ENCODE measurements at regions not wholly inside any gene's neighbourhood (a gene's known extent, or its start where the extent isn't known, plus 50 kb on each side); places are given as distances from the start of the nearest gene placed in this dataset.
A peak's percentile ranks its signal among the peaks of the same experiment; 100 is the strongest.

- H3K14ac ChIP-seq (ENCODE audit: low read length), result no peak overlapping the region
- H2BK5ac ChIP-seq (ENCODE audit: low read length), result no peak overlapping the region
- no peak for DNase-seq (ENCODE audit: low spot score)
- H2BK120ac ChIP-seq (ENCODE audit: low read depth, low read length), result no peak overlapping the region
- H3K36me3 ChIP-seq (replicated peaks in 1 of 2; ENCODE audit: control insufficient read depth in 2 of 2, insufficient read depth in 2 of 2, low read length in 2 of 2), result no peaks in the 10 kb centered on the region
- H3K9me3 ChIP-seq (replicated peaks in 1 of 2; ENCODE audit: control insufficient read depth in 2 of 2, insufficient read depth in 1 of 2, low read depth in 1 of 2, low read length in 2 of 2), result no peaks in the 10 kb centered on the region
- H3K4me1 ChIP-seq (ENCODE audit: control insufficient read depth in 2 of 2, insufficient read depth in 1 of 2, low read depth in 1 of 2, low read length in 2 of 2), result peaks cover 0 to 3% of the 10 kb centered on the region in 2 donors
- H3K9ac ChIP-seq (ENCODE audit: low read depth, low read length, poor library complexity), result peak overlapping the region; percentile 73
- no peak overlapping the region for H3K27ac ChIP-seq (replicated peaks; ENCODE audit: low read length)
- no peak overlapping the region for H2BK15ac ChIP-seq (ENCODE audit: low read length)
- H3K4ac ChIP-seq (ENCODE audit: low read length), result peak overlapping the region; percentile 68
- H2BK12ac ChIP-seq (ENCODE audit: low read length), result no peak overlapping the region
- H3K27me3 ChIP-seq (ENCODE audit: control insufficient read depth in 3 of 3, insufficient read depth in 3 of 3, low read depth in 1 of 3, low read length in 3 of 3), result no peaks in the 10 kb centered on the region
- H4K91ac ChIP-seq (ENCODE audit: low read depth, low read length, poor library complexity), result no peak overlapping the region
- H4K8ac ChIP-seq (ENCODE audit: low read depth, low read length), result peak overlapping the region; percentile 45
- peak overlapping the region; percentile 27 for H3K23ac ChIP-seq (ENCODE audit: low read depth, low read length, poor library complexity)
- H3K79me1 ChIP-seq (ENCODE audit: low read depth, low read length), result no peaks in the 10 kb centered on the region
- H3K18ac ChIP-seq (ENCODE audit: low read length), result peak overlapping the region; percentile 79
- H2AK5ac ChIP-seq (ENCODE audit: low read depth, low read length), result no peak overlapping the region
- no CpG with 5 or more reads among the region's 12 CpGs for WGBS, 2 donors (ENCODE audit: extremely low coverage in 2 of 2, insufficient read length in 2 of 2, insufficient replicate concordance in 1 of 2)
- no peak overlapping the region for H3K4me2 ChIP-seq (ENCODE audit: insufficient read depth, low read length, poor library complexity, severe bottlenecking)
- no peak overlapping the region for H3K4me3 ChIP-seq (ENCODE audit: low read length in 2 of 2)
- no peak overlapping the region for H2AFZ ChIP-seq (ENCODE audit: low read length)
Measured at GRCh38 chr21:41632748-41633475, 125.0 kb upstream of the TMPRSS2 start.

GRCh38 chr21:41631564-41632461, 123.9 kb upstream of the TMPRSS2 start:
- Histone ChIP-seq H3K79me1 (ENCODE audit: low read depth, low read length) (no peaks in the 10 kb centered on the region), H3K36me3 (replicated peaks in 1 of 2; ENCODE audit: control insufficient read depth in 2 of 2, insufficient read depth in 2 of 2, low read length in 2 of 2) (no peaks in the 10 kb centered on the region), H3K14ac (ENCODE audit: low read length) (no peak overlapping the region), H2AFZ (ENCODE audit: low read length) (no peak overlapping the region), H4K8ac (ENCODE audit: low read depth, low read length) (no peak overlapping the region), H3K27me3 (ENCODE audit: control insufficient read depth in 3 of 3, insufficient read depth in 3 of 3, low read depth in 1 of 3, low read length in 3 of 3) (no peaks in the 10 kb centered on the region), H2BK15ac (ENCODE audit: low read length) (peak overlapping the region; percentile 64), H3K4me1 (ENCODE audit: control insufficient read depth in 2 of 2, insufficient read depth in 1 of 2, low read depth in 1 of 2, low read length in 2 of 2) (peaks cover 0 to 3% of the 10 kb centered on the region in 2 donors), H3K23ac (ENCODE audit: low read depth, low read length, poor library complexity) (peak overlapping the region; percentile 46), H3K4me2 (ENCODE audit: insufficient read depth, low read length, poor library complexity, severe bottlenecking) (no peak overlapping the region), H4K91ac (ENCODE audit: low read depth, low read length, poor library complexity) (no peak overlapping the region), H2BK5ac (ENCODE audit: low read length) (no peak overlapping the region), H2BK12ac (ENCODE audit: low read length) (peak overlapping the region; percentile 65), H3K4me3 (ENCODE audit: low read length in 2 of 2) (no peak overlapping the region), H3K9ac (ENCODE audit: low read depth, low read length, poor library complexity) (no peak overlapping the region), H3K9me3 (replicated peaks in 1 of 2; ENCODE audit: control insufficient read depth in 2 of 2, insufficient read depth in 1 of 2, low read depth in 1 of 2, low read length in 2 of 2) (no peaks in the 10 kb centered on the region), H3K18ac (ENCODE audit: low read length) (peak overlapping the region; percentile 27), H3K27ac (replicated peaks; ENCODE audit: low read length) (no peak overlapping the region), H2AK5ac (ENCODE audit: low read depth, low read length) (no peak overlapping the region), H2BK120ac (ENCODE audit: low read depth, low read length) (no peak overlapping the region), H3K4ac (ENCODE audit: low read length) (peak overlapping the region; percentile 24)
- no peak for DNase-seq (ENCODE audit: low spot score)
- WGBS, 2 donors (ENCODE audit: extremely low coverage in 2 of 2, insufficient read length in 2 of 2, insufficient replicate concordance in 1 of 2), result no CpG with 5 or more reads among the region's 14 CpGs

- H3K4ac ChIP-seq (ENCODE audit: low read length), result no peak overlapping the region
- no peak overlapping the region for H2BK120ac ChIP-seq (ENCODE audit: low read depth, low read length)
- H4K91ac ChIP-seq (ENCODE audit: low read depth, low read length, poor library complexity), result no peak overlapping the region
- no peak overlapping the region for H3K9ac ChIP-seq (ENCODE audit: low read depth, low read length, poor library complexity)
- H4K8ac ChIP-seq (ENCODE audit: low read depth, low read length), result no peak overlapping the region
- H2AFZ ChIP-seq (ENCODE audit: low read length), result no peak overlapping the region
- peak overlapping the region; percentile 65 for H2AK5ac ChIP-seq (ENCODE audit: low read depth, low read length)
- H3K14ac ChIP-seq (ENCODE audit: low read length), result peak overlapping the region; percentile 79
- H3K27ac ChIP-seq (replicated peaks; ENCODE audit: low read length), result no peak overlapping the region
- no peaks in the 10 kb centered on the region for H3K9me3 ChIP-seq (replicated peaks in 1 of 2; ENCODE audit: control insufficient read depth in 2 of 2, insufficient read depth in 1 of 2, low read depth in 1 of 2, low read length in 2 of 2)
- no CpG with 5 or more reads among the region's 17 CpGs for WGBS, 2 donors (ENCODE audit: extremely low coverage in 2 of 2, insufficient read length in 2 of 2, insufficient replicate concordance in 1 of 2)
- H2BK15ac ChIP-seq (ENCODE audit: low read length), result peak overlapping the region; percentile 68
- no peaks in the 10 kb centered on the region for H3K36me3 ChIP-seq (replicated peaks in 1 of 2; ENCODE audit: control insufficient read depth in 2 of 2, insufficient read depth in 2 of 2, low read length in 2 of 2)
- H3K27me3 ChIP-seq (ENCODE audit: control insufficient read depth in 3 of 3, insufficient read depth in 3 of 3, low read depth in 1 of 3, low read length in 3 of 3), result no peaks in the 10 kb centered on the region
- peak overlapping the region; percentile 36 for H3K18ac ChIP-seq (ENCODE audit: low read length)
- H2BK5ac ChIP-seq (ENCODE audit: low read length), result no peak overlapping the region
- no peaks in the 10 kb centered on the region for H3K79me1 ChIP-seq (ENCODE audit: low read depth, low read length)
- peak overlapping the region; percentile 34 for H3K23ac ChIP-seq (ENCODE audit: low read depth, low read length, poor library complexity)
- DNase-seq (ENCODE audit: low spot score), result no peak
- H3K4me1 ChIP-seq (ENCODE audit: control insufficient read depth in 2 of 2, insufficient read depth in 1 of 2, low read depth in 1 of 2, low read length in 2 of 2), result peaks cover 0 to 3% of the 10 kb centered on the region in 2 donors
- H3K4me2 ChIP-seq (ENCODE audit: insufficient read depth, low read length, poor library complexity, severe bottlenecking), result no peak overlapping the region
- no peak overlapping the region for H3K4me3 ChIP-seq (ENCODE audit: low read length in 2 of 2)
- H2BK12ac ChIP-seq (ENCODE audit: low read length), result no peak overlapping the region
Measured at GRCh38 chr21:41630917-41631316, 123.0 kb upstream of the TMPRSS2 start.

- Histone ChIP-seq H3K9me3 (replicated peaks in 1 of 2; ENCODE audit: control insufficient read depth in 2 of 2, insufficient read depth in 1 of 2, low read depth in 1 of 2, low read length in 2 of 2) (no peaks in the 10 kb centered on the region), H2BK5ac (ENCODE audit: low read length) (no peak overlapping the region), H3K4me2 (ENCODE audit: insufficient read depth, low read length, poor library complexity, severe bottlenecking) (no peak overlapping the region), H2BK12ac (ENCODE audit: low read length) (no peak overlapping the region), H3K27ac (replicated peaks; ENCODE audit: low read length) (no peak overlapping the region), H3K23ac (ENCODE audit: low read depth, low read length, poor library complexity) (no peak overlapping the region), H3K4me3 (ENCODE audit: low read length in 2 of 2) (no peak overlapping the region), H2AK5ac (ENCODE audit: low read depth, low read length) (no peak overlapping the region), H3K9ac (ENCODE audit: low read depth, low read length, poor library complexity) (no peak overlapping the region), H3K36me3 (replicated peaks in 1 of 2; ENCODE audit: control insufficient read depth in 2 of 2, insufficient read depth in 2 of 2, low read length in 2 of 2) (no peaks in the 10 kb centered on the region), H4K8ac (ENCODE audit: low read depth, low read length) (no peak overlapping the region), H4K91ac (ENCODE audit: low read depth, low read length, poor library complexity) (no peak overlapping the region), H3K4ac (ENCODE audit: low read length) (no peak overlapping the region), H2BK15ac (ENCODE audit: low read length) (no peak overlapping the region), H2AFZ (ENCODE audit: low read length) (no peak overlapping the region), H3K27me3 (ENCODE audit: control insufficient read depth in 3 of 3, insufficient read depth in 3 of 3, low read depth in 1 of 3, low read length in 3 of 3) (no peaks in the 10 kb centered on the region), H3K18ac (ENCODE audit: low read length) (no peak overlapping the region), H3K79me1 (ENCODE audit: low read depth, low read length) (no peaks in the 10 kb centered on the region), H2BK120ac (ENCODE audit: low read depth, low read length) (no peak overlapping the region), H3K14ac (ENCODE audit: low read length) (no peak overlapping the region), H3K4me1 (ENCODE audit: control insufficient read depth in 2 of 2, insufficient read depth in 1 of 2, low read depth in 1 of 2, low read length in 2 of 2) (peaks cover 0 to 3% of the 10 kb centered on the region in 2 donors)
- DNase-seq (ENCODE audit: low spot score), result no peak
- WGBS, 2 donors (ENCODE audit: extremely low coverage in 2 of 2, insufficient read length in 2 of 2, insufficient replicate concordance in 1 of 2), result no CpG with 5 or more reads among the region's 14 CpGs
Measured at GRCh38 chr21:41630249-41630648, 122.3 kb upstream of the TMPRSS2 start.

Data from neuronal stem cell (in vitro differentiated cells).